Fibroblast of lung (primary cell): ENCODE measurements at regions not wholly inside any gene's neighbourhood (a gene's known extent, or its start where the extent isn't known, plus 50 kb on each side); places are given as distances from the start of the nearest gene placed in this dataset.

Source experiments
- EZH2 ChIP-seq: IDR thresholded peaks from 2 replicates; pipeline ENCODE4 v1.5.1; 2012; ENCODE audit warnings: low read length, control low read depth, mild to moderate bottlenecking; ENCODE audit errors: missing control alignments
- TF ChIP-seq, protein P1 (sequence below), 2 donors: IDR thresholded peaks in 1 of 2; conservative IDR thresholded peaks in 1 of 2; 1 replicate in 1 of 2; 2 replicates in 1 of 2; pipeline ENCODE4 v1.5.1; 2011 to 2012; ENCODE audit warnings: low read length in 2 of 2, control low read depth in 1 of 2, inconsistent platforms in 1 of 2, low read depth in 1 of 2, mild to moderate bottlenecking in 1 of 2

GRCh38 chr9:85215961-85216360 lies 525.8 kb downstream of the AGTPBP1 start:
- TF ChIP-seq, protein P1, sequence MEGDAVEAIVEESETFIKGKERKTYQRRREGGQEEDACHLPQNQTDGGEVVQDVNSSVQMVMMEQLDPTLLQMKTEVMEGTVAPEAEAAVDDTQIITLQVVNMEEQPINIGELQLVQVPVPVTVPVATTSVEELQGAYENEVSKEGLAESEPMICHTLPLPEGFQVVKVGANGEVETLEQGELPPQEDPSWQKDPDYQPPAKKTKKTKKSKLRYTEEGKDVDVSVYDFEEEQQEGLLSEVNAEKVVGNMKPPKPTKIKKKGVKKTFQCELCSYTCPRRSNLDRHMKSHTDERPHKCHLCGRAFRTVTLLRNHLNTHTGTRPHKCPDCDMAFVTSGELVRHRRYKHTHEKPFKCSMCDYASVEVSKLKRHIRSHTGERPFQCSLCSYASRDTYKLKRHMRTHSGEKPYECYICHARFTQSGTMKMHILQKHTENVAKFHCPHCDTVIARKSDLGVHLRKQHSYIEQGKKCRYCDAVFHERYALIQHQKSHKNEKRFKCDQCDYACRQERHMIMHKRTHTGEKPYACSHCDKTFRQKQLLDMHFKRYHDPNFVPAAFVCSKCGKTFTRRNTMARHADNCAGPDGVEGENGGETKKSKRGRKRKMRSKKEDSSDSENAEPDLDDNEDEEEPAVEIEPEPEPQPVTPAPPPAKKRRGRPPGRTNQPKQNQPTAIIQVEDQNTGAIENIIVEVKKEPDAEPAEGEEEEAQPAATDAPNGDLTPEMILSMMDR (conservative IDR thresholded peaks at IDR 0.05 in 1 of 2, IDR thresholded peaks at IDR 0.05 in 1 of 2; ENCODE audit: low read depth in 1 of 2, low read length in 2 of 2), result no peak
- no peak for TF ChIP-seq EZH2
